GM12878 (cell line): ENCODE measurements at regions not wholly inside any gene's neighbourhood (a gene's known extent, or its start where the extent isn't known, plus 50 kb on each side); places are given as distances from the start of the nearest gene placed in this dataset.

Experiments
- ATAC-seq: fragments of 200-7000 bp; cut with Tn5 transposase; 3 replicates; pipeline ENCODE4 v1.9.1; 2020; ENCODE audit warnings: mild to moderate bottlenecking, moderate library complexity
- BruUV-seq: library from RNA; stranded (reverse); fragments of 400-500 nt; replicated peaks from 2 replicates; lab custom pipeline; 2021; lab: Mats Ljungman, UMichigan
- CTCF ChIA-PET: fragments of 300-600 bp; sonication (Branson Sonifier 250); formaldehyde crosslinking; extraction: SDS; loops from one replicate; lab custom pipeline; 2021; ENCODE audit warnings: inconsistent platforms; lab: Yijun Ruan, JAX
- POLR2A ChIA-PET: fragments of 350-600 bp; formaldehyde crosslinking; extraction: SDS; loops from one replicate; lab custom pipeline; 2021; ENCODE audit warnings: inconsistent platforms; lab: Charles Lee
- RAD21 ChIA-PET: fragments of 300-600 bp; sonication (Branson Sonifier 250); formaldehyde crosslinking; loops from one replicate; lab custom pipeline; 2023; ENCODE audit warnings: antibody characterized with exemption; ENCODE audit not compliant: unreplicated experiment; lab: Charles Lee
- SMC1A ChIA-PET: fragments of 300-600 bp; sonication (Branson Sonifier 250); formaldehyde crosslinking; loops from one replicate; lab custom pipeline; 2023; ENCODE audit not compliant: unreplicated experiment, uncharacterized antibody; lab: Charles Lee
- DNase-seq: peaks from one replicate; pipeline ENCODE4 v3.0.0-alpha.2; 2011; ENCODE audit warnings: low read depth, low spot score
- FAIRE-seq: peaks from 3 replicates; lab custom pipeline; 2011; peaks lifted over from hg19 to GRCh38; lab: Jason Lieb, UNC
- H2AFZ ChIP-seq: 2 replicates; pipeline ENCODE4 v1.6.0; 2011; ENCODE audit warnings: low read depth, low read length, control low read depth; ENCODE audit not compliant: control insufficient read depth
- H3K27ac ChIP-seq: 2 replicates; pipeline ENCODE4 v1.5.1; 2011; ENCODE audit warnings: control low read depth; ENCODE audit not compliant: control insufficient read depth, insufficient read depth
- H3K27me3 ChIP-seq, 2 experiments: replicated peaks in 1 of 2; 2 replicates each; pipeline versions ENCODE4 v1.6.0 to v1.6.1; 2011; ENCODE audit warnings: low read length in 1 of 2; ENCODE audit not compliant: control insufficient read depth in 2 of 2, insufficient read depth in 2 of 2
- H3K36me3 ChIP-seq, 2 experiments: 2 replicates each; pipeline ENCODE4 v1.5.1; 2011; ENCODE audit warnings: low read length in 1 of 2; ENCODE audit not compliant: control insufficient read depth in 2 of 2, insufficient read depth in 2 of 2
- H3K4me1 ChIP-seq: 2 replicates; pipeline ENCODE4 v1.6.1; 2011; ENCODE audit warnings: mild to moderate bottlenecking, low read length, moderate library complexity, mixed read lengths; ENCODE audit not compliant: control insufficient read depth, insufficient read depth
- H3K4me2 ChIP-seq: 2 replicates; pipeline ENCODE4 v1.6.0; 2011; ENCODE audit warnings: control low read depth; ENCODE audit not compliant: control insufficient read depth, insufficient read depth
- H3K4me3 ChIP-seq: fragments of 200-600 bp; sonication (generic); 2 replicates; pipeline ENCODE4 v1.5.1; 2016
- H3K79me2 ChIP-seq: 2 replicates; pipeline ENCODE4 v1.6.0; 2011; ENCODE audit warnings: low read length; ENCODE audit not compliant: control insufficient read depth, insufficient read depth
- H3K9ac ChIP-seq: 2 replicates; pipeline ENCODE4 v1.8.0; 2011; ENCODE audit warnings: low read length, control low read depth, mixed read lengths; ENCODE audit not compliant: control insufficient read depth, insufficient read depth
- H3K9me3 ChIP-seq: replicated peaks from 3 replicates; pipeline ENCODE4 v1.5.1; 2011; ENCODE audit warnings: mild to moderate bottlenecking, low read length; ENCODE audit not compliant: control insufficient read depth, insufficient read depth
- H4K20me1 ChIP-seq: 2 replicates; pipeline ENCODE4 v1.6.0; 2011; ENCODE audit not compliant: control insufficient read depth, insufficient read depth
- BCL11A ChIP-seq: IDR thresholded peaks from 2 replicates; pipeline ENCODE4 v1.6.1; 2011; ENCODE audit warnings: low read depth, low read length
- FOS ChIP-seq: IDR thresholded peaks from 3 replicates; pipeline ENCODE4 v1.6.1; 2011; ENCODE audit warnings: borderline replicate concordance; ENCODE audit not compliant: insufficient read length; ENCODE audit errors: extremely low read depth
- FOXM1 ChIP-seq: IDR thresholded peaks from 2 replicates; pipeline ENCODE4 v1.6.1; 2012; ENCODE audit warnings: low read depth, mild to moderate bottlenecking, inconsistent platforms, low read length, moderate library complexity
- HDGF ChIP-seq: fragments of 450-650 bp; IDR thresholded peaks from 2 replicates; pipeline ENCODE4 v1.6.1; 2016; ENCODE audit warnings: antibody characterized with exemption
- IRF5 ChIP-seq: fragments of 450-650 bp; IDR thresholded peaks from 2 replicates; pipeline ENCODE4 v1.6.1; 2017; ENCODE audit warnings: borderline replicate concordance
- JUND ChIP-seq: IDR thresholded peaks from 2 replicates; pipeline ENCODE4 v1.6.1; 2012; ENCODE audit warnings: low read depth, mild to moderate bottlenecking, low read length, improper control_type of control experiment, moderate library complexity
- KAT2A ChIP-seq: conservative IDR thresholded peaks from 2 replicates; pipeline ENCODE4 v1.6.1; 2011; ENCODE audit warnings: low read depth, low read length; ENCODE audit not compliant: control insufficient read depth
- MYC ChIP-seq: IDR thresholded peaks from 2 replicates; pipeline ENCODE4 v1.6.1; 2011; ENCODE audit warnings: mild to moderate bottlenecking, low read length, moderate library complexity, inconsistent platforms; ENCODE audit not compliant: insufficient read depth, insufficient replicate concordance, insufficient read length, severe bottlenecking
- NFXL1 ChIP-seq: fragments of 450-650 bp; IDR thresholded peaks from 2 replicates; pipeline ENCODE4 v1.6.1; 2017; ENCODE audit warnings: antibody characterized with exemption, mild to moderate bottlenecking, borderline replicate concordance
- PAX8 ChIP-seq: fragments of 450-650 bp; IDR thresholded peaks from 2 replicates; pipeline ENCODE4 v1.6.1; 2017; ENCODE audit warnings: mild to moderate bottlenecking, moderate library complexity
- RBBP5 ChIP-seq: fragments of 200-600 bp; sonication (generic); conservative IDR thresholded peaks from 2 replicates; pipeline ENCODE4 v1.6.1; 2016
- RELA ChIP-seq: fragments of 450-650 bp; IDR thresholded peaks from 2 replicates; pipeline ENCODE4 v1.8.0; 2014; ENCODE audit warnings: borderline replicate concordance; ENCODE audit not compliant: partially characterized antibody
- STAT1 ChIP-seq: fragments of 450-650 bp; conservative IDR thresholded peaks from 2 replicates; pipeline ENCODE4 v1.6.1; 2014; ENCODE audit warnings: antibody characterized with exemption, mild to moderate bottlenecking
- WGBS: methylation state at CpG from one replicate; pipeline ENCODE4 v1.1.6; 2016; ENCODE audit warnings: low lambda C conversion rate; ENCODE audit not compliant: insufficient replicate concordance, insufficient coverage; ENCODE audit errors: missing lambda C conversion rate; 5-methylcytosine and 5-hydroxymethylcytosine counted together
- in situ Hi-C: fragments of 300-500 bp; cut with MboI; formaldehyde crosslinking; loops from 9 replicates; pipeline ENCODE4 v1.14.3; 2018; ENCODE audit warnings: mixed read lengths
- intact Hi-C: fragments of 100-400 bp; cut with micrococcal nuclease; formaldehyde crosslinking; loops from one replicate; pipeline ENCODE4 v1.14.2; 2022; ENCODE audit not compliant: unreplicated experiment
- TF ChIP-seq, protein P1 (sequence below): IDR thresholded peaks from 2 replicates; pipeline ENCODE4 v1.6.1; 2011; ENCODE audit warnings: low read depth, mild to moderate bottlenecking, low read length, moderate library complexity, borderline replicate concordance; ENCODE audit errors: extremely low read depth
- TF ChIP-seq, protein P2 (sequence below): fragments of 450-650 bp; IDR thresholded peaks from 2 replicates; pipeline ENCODE4 v1.6.1; 2017; ENCODE audit warnings: mild to moderate bottlenecking, low read depth, inconsistent platforms; ENCODE audit not compliant: poor library complexity, severe bottlenecking

DNA sequence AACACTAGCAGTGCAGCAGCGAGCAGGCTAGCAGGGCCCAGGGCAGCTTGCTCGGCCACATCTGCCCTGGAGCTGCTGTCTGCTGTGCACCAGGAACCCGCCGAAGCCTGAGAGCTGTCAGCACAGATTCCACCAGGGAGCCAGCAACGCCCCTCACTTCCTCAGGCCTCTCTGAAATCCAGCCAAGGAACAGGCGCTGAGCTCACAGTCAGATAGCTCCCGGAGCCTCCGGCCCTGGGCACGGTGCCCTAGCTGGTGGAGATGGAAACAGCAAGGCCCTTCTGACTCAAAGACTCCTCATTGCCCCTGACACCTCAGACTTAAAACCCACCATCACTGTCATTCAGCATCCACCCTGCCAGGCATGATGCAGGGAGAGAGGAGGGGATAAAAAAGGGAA, 839.4 kb downstream of the MAFB start:
- POLR2A ChIA-PET = no interaction called here
- SMC1A ChIA-PET = interaction anchor here (1.2 to 6.4 kb wide), 5 partner anchors 11 to 36 kb away, joined by 3 to 67 read pairs (median 7); no protein-coding TSS in a partner anchor
- 81% methylated on average over 9 of the region's 9 CpGs for WGBS
- no peaks in the 10 kb centered on the region for H3K27me3 ChIP-seq
- no peaks in the 10 kb centered on the region for H3K36me3 ChIP-seq
- TF ChIP-seq IRF5 = no peak
- TF ChIP-seq STAT1 = no peak
- no peak for TF ChIP-seq JUND
- no peak for TF ChIP-seq HDGF
- no peak for TF ChIP-seq BCL11A
- TF ChIP-seq FOS = no peak
- TF ChIP-seq, all 136 proteins: peak for 0
- no peak overlapping the region for H2AFZ ChIP-seq
- no peak overlapping the region for H3K4me2 ChIP-seq
- ATAC-seq (no peak), DNase-seq (no peak), FAIRE-seq (no peak)
- RAD21 ChIA-PET = interaction anchor here (0.8 to 5.2 kb wide), 4 partner anchors 9 to 97 kb away, joined by 3 to 38 read pairs (median 4); no protein-coding TSS in a partner anchor
- H3K9ac ChIP-seq = no peak overlapping the region
- in situ Hi-C loops = no loop called here
- intact Hi-C loops = no loop called here
- no peaks in the 10 kb centered on the region for H3K9me3 ChIP-seq
- no peaks in the 10 kb centered on the region for H3K79me2 ChIP-seq
- no TSS peak for BruUV-seq
- CTCF ChIA-PET = interaction anchor here (5.7 kb wide), 1 partner anchor 24 kb away, joined by 21 read pairs; no protein-coding TSS in a partner anchor
- H3K27ac ChIP-seq = no peak overlapping the region
- H3K4me1 ChIP-seq = no peaks in the 10 kb centered on the region; the same call in 1 of the 2 replicates
- no peak overlapping the region for H3K4me3 ChIP-seq
- H4K20me1 ChIP-seq = no peaks in the 10 kb centered on the region

- POLR2A ChIA-PET = no interaction called here
- SMC1A ChIA-PET = interaction anchor here (1.2 to 6.4 kb wide), 5 partner anchors 10 to 36 kb away, joined by 3 to 67 read pairs (median 7); no protein-coding TSS in a partner anchor
- no peak for DNase-seq
- H2AFZ ChIP-seq = no peak overlapping the region
- intact Hi-C loops (no loop called here), in situ Hi-C loops (no loop called here)
- RAD21 ChIA-PET = interaction anchor here (0.8 to 5.2 kb wide), 4 partner anchors 9 to 97 kb away, joined by 3 to 38 read pairs (median 4); no protein-coding TSS in a partner anchor
- FAIRE-seq = no peak
- H4K20me1 ChIP-seq = no peaks in the 10 kb centered on the region
- H3K9ac ChIP-seq = no peak overlapping the region
- H3K9me3 ChIP-seq = no peaks in the 10 kb centered on the region
- CTCF ChIA-PET = interaction anchor here (5.7 kb wide), 1 partner anchor 24 kb away, joined by 21 read pairs; no protein-coding TSS in a partner anchor
- no peaks in the 10 kb centered on the region; a peak in 1 of 4 replicates for H3K27me3 ChIP-seq
- no peak overlapping the region for H3K4me3 ChIP-seq
- no peak overlapping the region for H3K27ac ChIP-seq
- no peak for ATAC-seq
- WGBS = 80% methylated on average over 5 of the region's 5 CpGs
- no peak overlapping the region for H3K4me2 ChIP-seq
- no peaks in the 10 kb centered on the region for H3K79me2 ChIP-seq
- no peaks in the 10 kb centered on the region; the same call in 1 of the 2 replicates for H3K4me1 ChIP-seq
- no peaks in the 10 kb centered on the region for H3K36me3 ChIP-seq
- no TSS peak for BruUV-seq
- TF ChIP-seq KAT2A (no peak), RELA (no peak), RBBP5 (no peak), FOXM1 (no peak), MYC (no peak), NFXL1 (no peak), PAX8 (no peak)
- TF ChIP-seq, protein P1, sequence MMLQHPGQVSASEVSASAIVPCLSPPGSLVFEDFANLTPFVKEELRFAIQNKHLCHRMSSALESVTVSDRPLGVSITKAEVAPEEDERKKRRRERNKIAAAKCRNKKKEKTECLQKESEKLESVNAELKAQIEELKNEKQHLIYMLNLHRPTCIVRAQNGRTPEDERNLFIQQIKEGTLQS = no peak
- TF ChIP-seq, protein P2, sequence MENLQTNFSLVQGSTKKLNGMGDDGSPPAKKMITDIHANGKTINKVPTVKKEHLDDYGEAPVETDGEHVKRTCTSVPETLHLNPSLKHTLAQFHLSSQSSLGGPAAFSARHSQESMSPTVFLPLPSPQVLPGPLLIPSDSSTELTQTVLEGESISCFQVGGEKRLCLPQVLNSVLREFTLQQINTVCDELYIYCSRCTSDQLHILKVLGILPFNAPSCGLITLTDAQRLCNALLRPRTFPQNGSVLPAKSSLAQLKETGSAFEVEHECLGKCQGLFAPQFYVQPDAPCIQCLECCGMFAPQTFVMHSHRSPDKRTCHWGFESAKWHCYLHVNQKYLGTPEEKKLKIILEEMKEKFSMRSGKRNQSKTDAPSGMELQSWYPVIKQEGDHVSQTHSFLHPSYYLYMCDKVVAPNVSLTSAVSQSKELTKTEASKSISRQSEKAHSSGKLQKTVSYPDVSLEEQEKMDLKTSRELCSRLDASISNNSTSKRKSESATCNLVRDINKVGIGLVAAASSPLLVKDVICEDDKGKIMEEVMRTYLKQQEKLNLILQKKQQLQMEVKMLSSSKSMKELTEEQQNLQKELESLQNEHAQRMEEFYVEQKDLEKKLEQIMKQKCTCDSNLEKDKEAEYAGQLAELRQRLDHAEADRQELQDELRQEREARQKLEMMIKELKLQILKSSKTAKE = no peak
These were observed 839.9 kb downstream of the MAFB start for GRCh38 chr20:39849171-39849570.
